ENCODE measurements at regions not wholly inside any gene's neighbourhood (a gene's known extent, or its start where the extent isn't known, plus 50 kb on each side); places are given as distances from the start of the nearest gene placed in this dataset.

DNA sequence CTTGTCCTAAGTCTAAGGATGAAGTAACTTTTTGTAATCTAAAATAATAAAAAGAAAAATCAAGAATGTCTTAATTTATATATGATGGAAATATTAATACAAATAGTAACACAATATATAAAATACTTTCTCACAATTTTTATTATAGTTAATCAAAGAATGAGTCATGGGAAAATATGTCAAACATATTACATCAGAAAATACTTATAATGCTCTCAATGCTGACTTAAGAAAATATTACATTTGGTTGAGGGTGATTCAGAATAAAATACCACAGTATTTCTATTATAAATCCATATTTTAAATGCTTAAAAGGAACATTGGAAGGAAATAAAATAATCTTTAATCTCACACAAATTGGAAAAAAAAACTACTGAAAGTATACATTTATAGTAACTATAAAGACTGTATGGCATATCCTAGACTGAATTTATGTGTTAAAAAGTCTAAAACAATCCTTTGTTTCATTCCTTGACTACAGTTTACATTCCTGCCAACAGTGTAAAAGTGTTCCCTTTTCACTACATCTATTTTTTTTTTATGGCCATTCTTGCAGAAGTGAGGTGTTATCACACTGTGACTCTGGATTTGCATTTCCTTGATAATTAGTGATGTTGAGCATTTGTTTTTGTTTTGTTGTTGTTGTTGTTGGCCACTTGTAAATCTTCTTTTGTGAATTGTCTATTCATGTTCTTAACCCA is 1573.5 kb upstream of the ACVR2A start:
- TF ChIP-seq, protein P1, sequence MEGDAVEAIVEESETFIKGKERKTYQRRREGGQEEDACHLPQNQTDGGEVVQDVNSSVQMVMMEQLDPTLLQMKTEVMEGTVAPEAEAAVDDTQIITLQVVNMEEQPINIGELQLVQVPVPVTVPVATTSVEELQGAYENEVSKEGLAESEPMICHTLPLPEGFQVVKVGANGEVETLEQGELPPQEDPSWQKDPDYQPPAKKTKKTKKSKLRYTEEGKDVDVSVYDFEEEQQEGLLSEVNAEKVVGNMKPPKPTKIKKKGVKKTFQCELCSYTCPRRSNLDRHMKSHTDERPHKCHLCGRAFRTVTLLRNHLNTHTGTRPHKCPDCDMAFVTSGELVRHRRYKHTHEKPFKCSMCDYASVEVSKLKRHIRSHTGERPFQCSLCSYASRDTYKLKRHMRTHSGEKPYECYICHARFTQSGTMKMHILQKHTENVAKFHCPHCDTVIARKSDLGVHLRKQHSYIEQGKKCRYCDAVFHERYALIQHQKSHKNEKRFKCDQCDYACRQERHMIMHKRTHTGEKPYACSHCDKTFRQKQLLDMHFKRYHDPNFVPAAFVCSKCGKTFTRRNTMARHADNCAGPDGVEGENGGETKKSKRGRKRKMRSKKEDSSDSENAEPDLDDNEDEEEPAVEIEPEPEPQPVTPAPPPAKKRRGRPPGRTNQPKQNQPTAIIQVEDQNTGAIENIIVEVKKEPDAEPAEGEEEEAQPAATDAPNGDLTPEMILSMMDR (IDR thresholded peaks at IDR 0.05): no peak
- DNase-seq (ENCODE audit: low spot score): no peak
- no peak for ATAC-seq (ENCODE audit: low FRiP score)

DNA sequence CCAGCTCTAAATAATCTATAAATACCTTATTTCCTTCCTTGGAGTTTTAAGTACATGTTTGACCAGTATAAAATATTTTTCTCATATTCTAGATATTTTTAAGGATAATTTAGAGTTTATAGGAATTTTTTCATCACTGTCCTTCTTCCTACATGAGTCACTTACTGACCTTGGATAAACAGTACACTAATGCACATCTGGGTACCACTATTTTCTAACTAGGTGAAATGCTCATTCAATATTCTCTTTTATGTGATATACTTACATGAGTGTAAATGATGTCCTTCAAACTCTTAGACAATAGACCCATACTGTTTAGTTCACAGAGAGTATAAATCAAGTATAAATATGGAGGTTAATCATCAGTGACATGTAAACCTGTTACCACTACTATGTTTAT is 1574.2 kb upstream of the ACVR2A start:
- DNase-seq (ENCODE audit: low spot score) (no peak), ATAC-seq (ENCODE audit: low FRiP score) (no peak)
- TF ChIP-seq, protein P1 (IDR thresholded peaks at IDR 0.05): no peak

DNA sequence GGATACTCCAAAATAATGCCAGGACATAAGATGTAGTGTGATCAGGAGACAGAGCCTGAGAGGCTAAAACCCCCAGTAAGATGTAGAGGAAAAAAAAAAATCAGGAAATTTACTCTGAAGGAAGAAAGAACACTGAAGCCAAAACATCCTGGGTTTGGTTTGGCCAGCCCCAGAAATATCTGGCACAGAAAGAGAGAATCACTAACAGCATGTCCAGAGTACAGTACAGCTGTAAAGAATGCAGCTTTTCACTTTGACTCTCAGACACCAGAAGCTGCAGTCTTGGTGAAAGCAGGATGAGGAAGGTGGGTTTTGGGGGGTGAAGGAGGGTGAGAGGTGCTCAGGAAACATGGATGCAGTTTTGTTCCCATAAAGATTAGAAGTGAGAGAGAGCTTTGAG is 1577.7 kb upstream of the ACVR2A start:
- ATAC-seq (ENCODE audit: low FRiP score): no peak
- TF ChIP-seq, protein P1 (IDR thresholded peaks at IDR 0.05): no peak

DNA sequence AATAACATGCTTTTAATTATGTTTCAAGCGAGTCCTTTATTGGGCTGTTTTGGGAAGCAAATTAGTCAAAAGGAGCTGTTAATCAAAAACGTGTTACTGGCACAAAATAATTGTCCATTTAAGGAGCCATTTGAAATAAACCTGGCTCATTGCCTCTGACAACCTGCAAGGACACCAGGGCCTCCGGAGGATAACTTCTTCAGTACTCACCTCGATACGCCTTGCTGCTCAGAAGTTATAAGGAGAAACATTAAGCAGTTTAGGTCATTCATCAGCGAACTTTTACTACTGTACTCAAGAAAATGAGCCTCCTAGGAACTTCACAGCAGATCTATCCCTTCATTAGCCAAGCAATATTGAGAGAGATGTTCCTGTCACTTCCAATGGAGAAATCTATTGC is 1579.2 kb upstream of the ACVR2A start:
- ATAC-seq (ENCODE audit: low FRiP score) (no peak), DNase-seq (ENCODE audit: low spot score) (no peak)
- TF ChIP-seq, protein P1 (IDR thresholded peaks at IDR 0.05): no peak

More for the DNA sequence above, 1577.7 kb upstream of the ACVR2A start:
- no peak for DNase-seq (ENCODE audit: low spot score)

DNA sequence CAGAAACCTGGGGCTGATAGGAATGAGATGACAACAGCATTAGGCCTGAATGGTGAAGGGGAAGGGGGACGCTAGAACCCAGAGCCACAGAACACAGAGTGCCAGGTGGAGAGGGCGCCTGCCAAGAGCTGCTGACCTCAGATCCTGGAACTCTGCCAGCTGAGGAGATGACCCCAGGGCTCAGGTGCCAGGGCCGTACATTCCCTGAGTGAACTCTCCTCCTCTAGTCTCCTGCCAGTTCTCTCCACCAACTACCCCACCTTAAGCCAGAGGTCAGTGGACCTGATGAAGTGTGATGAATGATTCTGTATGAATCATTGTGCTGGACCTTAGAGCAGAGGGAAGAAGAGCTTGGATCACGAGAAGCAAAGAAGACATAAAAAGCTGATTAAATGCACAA is 1582.2 kb upstream of the ACVR2A start:
- ATAC-seq (ENCODE audit: low FRiP score) (no peak), DNase-seq (ENCODE audit: low spot score) (no peak)

DNA sequence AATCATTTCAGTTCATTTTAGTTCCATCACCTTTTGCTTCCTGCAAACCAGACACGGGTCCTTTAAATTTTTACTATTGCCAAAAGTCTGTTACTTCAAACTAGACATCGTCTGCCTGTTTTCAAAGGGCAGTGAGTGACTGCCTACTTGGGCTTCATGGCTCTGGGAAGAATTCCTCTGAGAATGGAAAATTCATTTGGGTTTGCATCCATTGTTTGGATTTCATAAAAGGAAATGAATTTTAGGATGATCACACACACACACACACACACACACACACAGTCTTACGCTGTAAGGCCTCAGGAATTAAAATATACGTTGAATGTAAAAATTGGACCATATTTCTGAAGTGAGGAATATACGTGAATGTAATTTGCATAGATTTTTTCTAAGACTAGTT is 1584.3 kb upstream of the ACVR2A start:
- DNase-seq (ENCODE audit: low spot score): no peak
- no peak for ATAC-seq (ENCODE audit: low FRiP score)
- TF ChIP-seq, protein P1 (IDR thresholded peaks at IDR 0.05): no peak

More for the DNA sequence above, 1582.2 kb upstream of the ACVR2A start:
- TF ChIP-seq, protein P1 (IDR thresholded peaks at IDR 0.05): no peak

DNA sequence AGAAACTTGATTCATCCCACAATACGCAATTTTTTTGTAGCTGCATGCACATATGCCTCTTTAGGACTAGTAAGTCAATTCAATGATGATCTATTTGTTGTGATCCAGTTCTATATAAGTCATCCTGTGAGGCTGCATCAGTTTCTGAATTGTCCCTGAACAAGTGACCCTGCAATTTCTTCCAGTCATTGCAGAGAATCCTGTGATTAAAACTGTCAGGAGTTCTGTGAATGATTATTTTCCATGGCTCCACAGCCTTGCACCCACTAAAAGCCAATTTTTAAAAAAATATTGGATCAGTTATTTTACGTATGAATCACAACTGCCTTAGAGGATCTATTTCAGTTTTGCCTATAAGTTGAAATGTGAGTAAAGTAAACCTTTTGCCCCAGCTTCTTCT is 1585.0 kb upstream of the ACVR2A start:
- DNase-seq (ENCODE audit: low spot score) (no peak), ATAC-seq (ENCODE audit: low FRiP score) (no peak)
- TF ChIP-seq, protein P1 (IDR thresholded peaks at IDR 0.05): no peak

Measured in omental fat pad (tissue), 3 donors.